ENCODE measurements at regions not wholly inside any gene's neighbourhood (a gene's known extent, or its start where the extent isn't known, plus 50 kb on each side); places are given as distances from the start of the nearest gene placed in this dataset.

DNA sequence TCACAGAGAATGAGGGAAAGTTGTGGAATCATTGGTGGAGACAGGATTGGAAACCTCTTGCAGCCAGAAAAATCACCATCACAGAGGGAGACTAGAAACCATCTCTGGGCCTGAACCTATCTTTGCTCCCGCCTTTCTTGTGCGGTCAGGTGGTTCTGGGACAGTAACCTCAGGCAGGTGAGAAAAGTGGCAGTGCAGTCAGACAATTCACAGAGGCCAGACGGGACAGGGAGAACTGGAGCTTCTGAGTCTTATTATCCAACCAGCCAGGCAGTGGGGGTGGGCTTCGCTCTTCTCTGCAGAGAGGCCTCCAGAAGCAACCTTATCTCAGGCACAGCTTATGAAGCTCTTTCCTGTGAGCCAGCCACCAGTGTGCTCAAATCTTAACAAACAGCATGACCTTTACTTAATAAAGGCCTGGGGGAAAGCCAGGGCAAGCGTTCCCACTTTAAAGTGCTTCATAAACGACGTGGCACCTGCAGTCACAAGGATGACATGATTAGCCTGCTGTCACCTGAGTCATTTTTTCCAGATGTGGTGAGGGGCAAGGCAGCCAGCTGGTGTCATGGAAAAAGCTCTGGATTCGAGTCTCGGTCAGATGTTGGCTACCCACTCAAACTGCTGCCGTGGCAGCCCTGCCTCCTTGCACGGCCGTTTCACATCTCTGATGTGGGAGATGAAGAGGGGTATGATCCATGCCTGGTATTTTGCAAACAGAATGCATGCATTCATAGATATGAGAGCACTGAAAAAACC is 109.7 kb downstream of the B3GNT2 start:
- peak in 1 of 2 donors; percentile 36 for DNase-seq (ENCODE audit: low read depth in 1 of 2, low spot score in 1 of 2)

DNA sequence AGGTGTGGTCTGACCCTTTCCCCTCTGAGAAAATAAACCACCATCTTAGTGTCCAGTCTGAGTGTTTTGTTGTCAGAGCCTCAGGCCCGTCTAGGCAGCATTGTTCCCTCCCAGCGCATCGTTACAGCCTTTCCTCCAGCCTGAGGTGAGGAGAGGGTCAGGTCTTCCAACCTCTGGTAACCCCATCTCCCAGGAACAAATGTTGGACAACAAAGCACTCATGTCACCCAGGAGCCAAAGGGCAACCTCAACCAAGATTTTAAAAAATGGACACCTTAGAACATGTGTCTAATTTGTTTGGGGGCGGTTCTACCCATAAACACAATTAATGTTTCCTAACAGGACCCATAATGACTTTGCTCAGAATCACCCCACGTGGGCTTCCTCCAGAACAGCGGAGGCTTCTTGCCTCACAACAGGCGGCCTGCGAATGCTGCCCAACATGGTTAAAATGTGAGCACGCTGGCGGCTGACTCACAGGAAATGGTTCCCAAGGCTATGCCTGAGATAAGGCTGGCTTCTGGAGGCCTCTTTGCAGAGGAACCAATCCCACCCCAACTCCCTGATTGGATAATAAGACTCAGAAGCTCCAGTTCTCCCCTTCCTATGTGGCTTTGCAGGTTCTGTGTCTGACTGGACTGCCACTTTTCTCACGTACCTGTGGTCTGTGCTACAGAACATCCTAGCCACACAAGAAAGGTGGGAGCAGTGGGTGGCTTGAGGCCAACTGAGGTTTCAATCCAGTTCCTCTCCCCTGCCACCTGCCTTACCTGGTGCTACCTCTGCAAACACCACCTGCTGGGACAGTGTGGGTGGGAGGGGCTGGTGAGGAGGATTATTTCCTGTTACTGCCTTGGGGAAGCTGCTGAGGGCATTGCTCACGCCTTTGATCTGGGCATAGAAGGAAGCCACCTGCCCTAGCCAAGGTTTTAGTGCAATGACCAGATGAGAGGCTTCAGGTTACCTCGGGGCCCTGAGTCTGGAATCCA is 108.8 kb downstream of the B3GNT2 start:
- no peak for DNase-seq (ENCODE audit: low read depth in 1 of 2, low spot score in 1 of 2)

DNA sequence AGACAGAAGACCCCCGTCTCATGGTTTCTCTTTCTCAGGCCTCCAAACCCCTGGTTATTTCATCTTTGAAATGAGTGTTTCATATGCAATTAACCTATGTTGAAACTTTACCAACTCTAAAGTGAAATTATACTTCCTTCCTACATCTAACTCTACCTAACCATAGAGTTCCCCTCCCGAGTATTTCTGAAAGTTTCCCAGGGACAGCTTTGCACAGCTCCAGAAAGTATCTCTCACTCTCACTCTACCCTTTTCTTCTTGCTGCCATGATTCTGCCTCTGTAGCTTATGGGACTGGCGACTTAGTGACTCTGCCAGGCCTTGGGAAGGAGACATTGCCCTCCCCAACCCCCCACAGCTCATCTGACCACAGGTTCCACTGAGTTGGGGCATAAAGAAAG is 107.9 kb downstream of the B3GNT2 start:
- no peak for DNase-seq (ENCODE audit: low read depth in 1 of 2, low spot score in 1 of 2)

DNA sequence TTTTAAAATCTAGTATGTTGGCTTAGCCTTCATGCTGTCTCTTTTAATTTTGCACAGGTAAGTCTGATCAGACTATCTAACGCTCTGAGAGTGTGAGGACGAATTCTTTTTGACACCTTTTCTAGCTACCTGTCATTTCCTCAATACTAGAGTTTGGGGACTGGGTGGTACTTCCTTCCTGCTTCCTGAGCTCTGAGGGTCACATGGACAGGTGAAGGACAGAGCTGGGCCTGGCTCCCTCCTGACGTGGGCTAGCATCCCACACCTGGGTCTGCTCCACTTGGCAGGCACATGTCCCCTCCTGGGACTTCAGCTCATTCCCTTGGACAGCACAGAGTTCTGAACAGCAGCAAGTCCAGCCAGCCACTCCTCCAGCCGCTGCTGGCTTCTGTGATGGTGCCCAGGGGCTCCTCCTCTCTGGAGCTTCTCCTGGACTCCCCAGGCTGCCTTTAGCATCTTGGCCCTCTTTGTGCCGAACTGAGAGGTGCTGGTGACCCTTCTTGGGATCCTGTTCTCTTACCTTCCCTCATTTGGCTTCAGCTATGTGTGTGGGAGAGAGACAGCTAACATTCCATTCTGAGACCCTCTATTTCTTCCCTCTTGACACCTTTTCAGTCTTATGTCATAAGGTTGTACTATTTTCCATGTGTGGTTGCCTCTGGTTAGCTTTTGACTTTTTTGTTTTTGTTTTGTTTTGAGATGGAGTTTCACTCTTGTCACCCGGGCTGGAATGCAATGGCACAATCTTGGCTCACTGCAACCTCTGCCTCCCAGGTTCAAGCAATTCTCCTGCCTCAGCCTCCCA is 106.9 kb downstream of the B3GNT2 start:
- DNase-seq (ENCODE audit: low read depth in 1 of 2, low spot score in 1 of 2), result no peak

DNA sequence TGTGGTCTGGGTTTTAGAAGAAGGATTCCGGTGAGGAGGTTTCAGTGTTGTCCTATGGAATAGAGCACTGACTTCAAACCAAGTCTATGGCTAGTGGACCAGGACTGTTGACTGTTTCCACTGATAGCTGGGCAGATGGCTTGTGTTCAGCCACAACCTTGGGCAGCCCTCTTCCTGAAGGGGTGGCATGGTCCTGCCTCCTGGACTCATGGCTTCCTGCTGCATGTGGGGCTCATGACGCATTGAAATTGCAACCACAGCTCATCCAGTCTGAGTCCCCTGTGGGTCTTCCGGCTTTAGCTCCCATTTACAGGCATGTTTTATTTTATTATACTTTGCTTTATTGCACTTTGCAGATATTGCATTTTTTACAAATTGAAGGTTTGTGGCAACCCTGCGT is 105.0 kb downstream of the B3GNT2 start:
- no peak for DNase-seq (ENCODE audit: low read depth in 1 of 2, low spot score in 1 of 2)

DNA sequence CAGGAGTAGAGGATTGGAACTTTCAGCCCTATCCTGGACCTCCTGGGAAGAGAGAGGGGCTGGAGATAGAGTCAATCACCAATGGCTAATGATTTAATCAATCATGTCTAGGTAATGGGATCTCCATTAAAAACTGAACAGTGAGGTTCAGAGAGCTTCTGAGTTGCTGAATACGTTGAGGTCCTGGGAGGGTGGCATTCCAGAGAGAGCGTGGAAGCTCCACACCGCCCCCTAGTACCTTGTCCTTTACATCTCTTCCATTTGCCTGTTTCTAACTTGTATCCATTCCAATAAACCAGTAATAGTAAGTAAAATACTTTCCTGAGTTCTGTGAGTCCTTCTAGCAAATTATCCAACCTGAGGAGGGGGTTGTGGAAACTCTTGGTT is 101.7 kb downstream of the B3GNT2 start:
- no peak for DNase-seq (ENCODE audit: low read depth in 1 of 2, low spot score in 1 of 2)

DNA sequence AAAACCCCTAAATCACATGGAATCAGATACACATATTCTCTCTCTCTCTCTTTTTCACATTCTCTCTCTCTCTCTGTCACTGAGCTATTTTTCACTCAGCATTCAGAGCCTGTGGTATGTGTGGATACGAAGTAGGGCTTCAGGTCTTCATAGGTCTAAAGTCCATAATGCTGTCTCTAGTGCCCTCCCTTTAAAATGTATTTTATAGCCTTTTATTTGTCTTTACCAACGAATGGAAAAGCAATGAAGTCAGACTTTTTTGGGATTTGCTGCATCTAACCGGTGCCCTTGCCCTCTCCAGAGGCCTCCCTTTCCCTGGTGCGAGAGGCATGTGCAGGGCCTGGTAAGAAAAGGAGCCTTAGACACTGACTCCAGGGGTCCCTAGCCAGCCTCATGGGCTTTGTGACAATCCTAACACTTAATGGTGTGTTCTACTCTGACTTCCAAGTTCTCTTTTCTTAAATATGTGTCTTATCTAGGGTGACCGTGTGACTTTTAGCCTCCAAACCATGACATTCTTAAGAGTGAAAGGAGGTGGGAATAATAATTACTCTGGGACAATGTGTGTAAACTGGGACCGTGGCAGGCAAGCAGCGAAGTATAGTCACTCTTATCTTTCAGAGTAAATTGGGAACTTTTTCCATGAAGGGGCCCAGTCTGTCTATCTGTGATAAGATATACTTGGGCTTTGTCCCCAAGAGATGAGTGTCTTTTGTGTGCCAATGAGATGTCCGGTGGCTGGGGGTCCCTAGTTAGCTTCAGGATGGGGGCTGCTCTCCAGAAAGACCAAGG is 101.1 kb downstream of the B3GNT2 start:
- DNase-seq (ENCODE audit: low read depth in 1 of 2, low spot score in 1 of 2), result no peak

DNA sequence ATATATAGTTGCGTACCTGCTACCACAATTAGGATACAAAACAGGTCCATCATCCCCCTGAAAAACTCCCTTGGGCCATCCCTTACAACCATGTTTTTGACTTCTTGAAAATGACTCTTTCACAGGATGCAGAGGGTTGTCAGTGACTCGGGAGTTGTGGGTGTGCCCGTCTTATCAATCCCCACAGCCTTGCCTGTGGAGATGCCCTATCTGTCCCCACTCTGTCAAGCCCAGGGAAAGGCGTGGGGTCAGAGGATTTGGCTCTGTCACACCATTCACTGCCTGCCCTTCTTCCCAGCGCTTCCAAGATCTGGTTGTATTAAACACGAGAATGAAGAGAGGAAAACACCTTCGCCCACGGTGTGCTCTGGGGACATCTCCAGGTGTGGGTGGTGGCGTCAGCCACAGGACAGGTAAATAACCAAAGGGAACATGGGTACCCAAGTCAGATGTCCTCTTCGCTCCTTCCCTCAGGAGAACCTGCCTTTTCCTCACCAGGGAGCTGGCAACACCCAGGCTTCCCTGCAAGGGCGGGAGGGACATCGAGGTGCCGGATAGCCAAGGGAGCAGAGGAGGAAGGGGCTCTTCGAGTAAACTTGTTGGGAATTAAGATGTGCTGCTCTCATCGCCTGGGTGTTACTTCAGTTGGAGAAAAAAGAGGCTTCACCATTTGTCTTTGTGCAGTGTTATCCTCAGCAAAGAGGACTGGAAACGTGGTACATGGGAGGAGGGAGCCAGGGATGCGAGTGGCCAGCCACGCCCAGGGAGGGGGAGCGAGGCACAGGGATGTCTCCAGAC is 100.3 kb downstream of the B3GNT2 start:
- no peak for DNase-seq (ENCODE audit: low read depth in 1 of 2, low spot score in 1 of 2)

DNA sequence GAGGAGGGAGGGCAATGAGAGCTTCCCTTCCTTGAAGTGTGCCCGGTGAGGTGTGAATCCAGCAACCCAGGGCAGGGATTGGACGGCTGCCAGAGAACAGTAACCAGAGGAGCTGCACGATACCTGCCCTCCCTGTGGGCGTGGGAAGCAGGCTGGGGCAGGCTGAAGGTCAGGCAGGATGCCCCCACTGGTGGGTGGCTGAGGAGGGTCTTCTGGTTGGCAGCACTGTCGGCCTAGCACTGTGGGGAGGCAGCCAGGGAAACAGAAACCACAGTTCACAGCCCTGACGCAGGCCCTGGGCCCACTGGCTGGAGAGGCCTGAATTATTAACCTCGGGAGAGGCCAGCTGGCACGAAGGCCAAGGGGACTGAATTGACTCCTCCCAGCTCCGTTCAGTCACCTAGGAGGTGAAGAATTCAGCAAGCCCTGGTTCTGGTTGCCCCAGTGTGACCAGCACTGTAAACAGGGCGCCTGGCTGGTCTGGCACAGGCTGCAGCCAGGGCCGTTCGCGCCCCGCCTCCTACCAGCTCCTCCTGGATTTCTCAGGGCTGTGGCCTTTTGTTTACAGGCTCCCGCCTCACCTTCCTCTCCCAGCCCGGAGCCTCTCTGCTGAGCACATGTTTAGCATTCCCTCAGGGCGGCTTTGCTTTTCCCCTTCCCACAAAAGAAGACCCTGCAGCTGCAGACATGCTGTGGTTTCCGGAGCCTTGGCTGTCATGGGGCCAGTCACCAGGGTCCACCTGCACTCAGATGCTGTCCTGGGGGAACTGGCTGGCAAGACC is 97.8 kb downstream of the B3GNT2 start:
- no peak for DNase-seq (ENCODE audit: low read depth in 1 of 2, low spot score in 1 of 2)

DNA sequence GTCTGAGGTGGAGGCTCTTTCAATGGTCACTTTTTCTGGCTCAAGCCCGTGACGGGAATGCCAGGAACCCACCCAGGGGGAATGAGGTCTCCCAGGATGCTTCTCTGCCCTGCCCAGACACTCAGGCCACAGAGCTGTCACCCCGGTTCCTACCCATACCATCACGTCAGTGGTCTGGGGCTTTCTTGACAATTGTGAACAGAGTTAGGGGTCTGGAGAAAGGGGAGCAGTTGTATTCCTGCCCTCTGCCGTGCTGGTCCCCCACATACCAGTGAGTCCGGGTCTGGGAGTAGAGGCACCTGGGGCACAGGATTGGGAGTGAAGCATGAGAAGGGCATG is 97.2 kb downstream of the B3GNT2 start:
- no peak for DNase-seq (ENCODE audit: low read depth in 1 of 2, low spot score in 1 of 2)

DNA sequence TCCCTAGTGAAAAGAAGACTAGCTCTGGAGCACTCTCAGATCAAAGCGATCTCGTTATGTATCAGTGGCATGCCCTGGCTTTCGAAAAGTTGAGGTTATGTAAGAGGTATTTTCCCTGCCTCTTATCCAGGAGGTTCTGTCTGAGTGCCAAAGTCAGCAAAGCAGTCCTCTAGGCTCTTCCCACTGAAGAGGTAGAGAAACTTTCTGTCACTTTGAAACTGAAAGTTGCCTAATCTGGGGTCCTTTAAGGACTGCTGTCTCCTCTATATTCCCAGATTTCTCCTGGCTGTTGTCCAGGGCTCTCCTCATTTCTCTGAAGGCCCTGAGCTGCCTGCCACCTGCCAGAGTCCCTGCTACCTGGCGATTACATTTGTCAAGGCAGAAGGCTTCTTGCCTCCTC is 96.3 kb downstream of the B3GNT2 start:
- no peak for DNase-seq (ENCODE audit: low read depth in 1 of 2, low spot score in 1 of 2)

DNA sequence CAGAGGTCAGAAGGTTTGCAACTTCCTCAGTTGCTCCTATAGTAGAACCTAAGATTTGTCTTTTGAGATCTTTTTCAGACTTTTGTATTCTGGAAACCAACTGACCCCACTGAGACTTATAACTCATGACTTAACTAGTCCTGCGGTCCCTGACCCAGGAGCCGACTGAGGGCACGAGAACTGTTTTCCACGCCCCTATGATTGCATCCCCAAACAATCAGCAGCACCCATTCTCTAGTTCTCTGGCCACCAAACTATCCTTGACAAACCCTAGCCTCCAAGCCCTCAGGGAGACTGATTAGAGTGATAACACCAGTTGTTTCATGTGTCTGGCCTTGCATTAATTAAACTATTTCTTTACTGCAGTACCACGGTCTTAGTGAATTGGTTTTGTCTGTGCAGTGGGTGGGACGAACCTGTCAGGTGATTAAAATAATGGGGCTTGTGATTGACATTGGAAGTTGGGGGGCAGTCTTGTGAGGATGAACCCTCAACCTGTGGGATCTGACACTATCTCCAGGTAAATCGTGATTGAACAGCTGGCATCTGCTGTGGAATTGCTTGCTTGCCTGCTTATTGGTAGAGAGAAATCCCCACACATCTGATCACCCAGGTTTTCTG is 95.7 kb downstream of the B3GNT2 start:
- DNase-seq (ENCODE audit: low read depth in 1 of 2, low spot score in 1 of 2), result no peak

DNA sequence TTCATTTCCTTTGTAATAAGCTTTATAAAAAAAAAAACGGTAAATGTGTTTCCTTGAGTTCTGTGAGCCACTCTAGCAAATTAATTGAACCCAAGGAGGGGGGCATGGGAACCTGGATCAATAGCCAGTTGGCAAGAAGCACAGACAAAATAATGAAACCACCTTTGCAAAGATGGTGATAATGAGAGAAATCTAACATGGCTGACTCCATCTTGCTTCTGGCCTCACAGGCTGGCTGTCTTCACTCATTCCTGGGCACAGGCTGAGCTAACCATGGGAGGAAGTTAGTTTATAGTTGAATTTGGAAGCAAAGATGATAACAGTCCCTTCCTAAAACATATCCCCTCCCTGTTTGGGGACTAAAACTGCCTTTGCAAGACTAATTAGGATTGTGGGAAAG is 95.1 kb downstream of the B3GNT2 start:
- no peak for DNase-seq (ENCODE audit: low read depth in 1 of 2, low spot score in 1 of 2)

DNA sequence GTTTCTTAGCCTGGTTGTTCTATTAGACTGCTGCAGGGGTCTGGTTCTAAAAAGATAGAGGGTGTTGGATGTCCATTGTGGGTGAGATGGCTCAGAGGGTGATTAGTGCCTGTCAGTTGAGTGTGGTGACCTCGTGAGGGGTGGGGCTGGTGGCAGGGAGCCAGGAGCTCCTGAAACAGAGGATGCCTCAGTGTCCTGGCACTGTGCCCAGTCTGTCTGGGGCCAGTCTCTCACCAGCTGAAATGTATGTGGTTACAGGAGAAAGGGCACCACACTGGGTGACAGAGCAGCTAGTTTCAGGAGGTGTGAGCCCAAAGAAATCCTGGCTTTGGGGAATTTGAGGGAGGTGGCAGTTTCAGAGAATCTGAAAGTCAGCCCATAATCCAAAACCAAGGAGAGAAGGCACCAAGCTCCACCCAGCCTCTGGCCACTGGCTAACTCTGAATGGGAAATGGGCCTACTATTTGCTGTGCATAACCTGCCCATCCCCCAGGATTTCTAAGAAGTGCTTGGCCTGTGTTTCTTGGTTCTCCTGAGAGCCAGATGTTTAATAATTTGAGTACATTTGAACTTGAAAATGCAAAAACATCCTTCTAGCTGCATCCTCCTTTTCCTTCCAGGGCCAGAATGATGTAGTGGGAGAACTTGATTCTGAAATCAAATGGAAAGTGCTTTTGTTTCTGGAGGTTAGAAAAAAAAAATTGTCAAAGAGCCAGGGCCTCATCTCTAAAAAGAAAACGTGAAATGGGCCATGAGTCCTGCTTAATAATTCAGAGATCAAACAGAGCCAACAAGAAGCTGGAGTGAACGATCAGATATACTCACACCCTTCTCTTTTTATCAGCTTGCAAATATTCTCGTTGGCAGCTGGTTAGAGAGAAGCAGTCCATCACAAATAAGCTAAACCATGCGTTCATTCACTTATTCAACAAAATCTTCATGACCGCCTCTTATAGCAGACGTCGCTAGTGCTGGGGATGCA is 92.3 kb downstream of the B3GNT2 start:
- peak in 1 of 2 donors; percentile 35 for DNase-seq (ENCODE audit: low read depth in 1 of 2, low spot score in 1 of 2)

DNA sequence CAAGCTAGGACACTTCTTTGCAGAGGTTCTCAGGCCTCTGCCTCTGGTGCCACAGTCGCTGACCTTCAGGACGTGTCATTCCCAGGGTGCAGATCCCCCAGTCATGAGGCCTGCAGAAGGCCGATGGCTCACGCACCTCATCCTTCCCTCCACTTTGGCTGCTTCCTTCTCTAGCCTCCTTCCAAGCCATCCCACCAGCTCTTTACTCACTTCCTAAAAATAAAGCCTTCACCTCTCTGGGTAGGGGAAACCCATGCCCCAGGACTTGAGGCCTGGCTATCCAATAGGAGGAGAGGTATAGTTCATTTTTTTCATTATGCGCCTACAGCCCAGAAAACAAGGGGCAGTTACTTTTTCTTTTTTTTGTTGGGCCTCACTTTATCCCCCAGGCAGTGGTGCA is 91.4 kb downstream of the B3GNT2 start:
- no peak for DNase-seq (ENCODE audit: low read depth in 1 of 2, low spot score in 1 of 2)

DNA sequence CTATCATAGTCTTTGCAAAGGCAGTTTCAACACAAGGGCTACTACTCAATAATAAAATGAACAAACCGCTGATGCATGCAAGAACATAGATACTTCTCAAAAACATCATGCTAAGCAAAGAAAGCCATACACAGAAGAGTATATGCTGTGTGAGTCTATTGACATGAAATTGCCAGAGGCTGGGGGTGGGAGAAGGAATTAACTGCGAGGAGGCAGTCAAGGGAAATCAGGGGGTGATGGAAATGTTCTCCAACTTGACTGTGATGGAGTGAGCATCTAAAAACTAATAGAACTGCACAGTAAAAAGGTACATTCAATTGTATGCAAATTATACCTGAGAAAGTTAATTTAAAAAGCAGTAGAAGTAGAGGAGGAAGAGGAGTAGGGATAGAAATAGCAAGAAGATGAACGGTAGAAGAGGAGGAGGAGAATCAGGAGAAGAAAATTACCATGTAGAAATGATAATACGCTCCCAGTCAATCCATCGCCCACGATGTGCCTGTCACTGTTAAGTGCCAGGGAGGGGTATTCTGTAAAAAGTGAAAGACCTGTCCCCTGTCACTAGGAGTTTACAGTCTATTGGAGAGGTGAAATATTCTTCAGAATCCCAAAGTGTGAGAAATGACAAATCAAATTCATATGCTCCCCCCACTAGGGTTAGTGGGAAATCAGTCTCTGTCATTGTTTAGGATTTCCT is 90.3 kb downstream of the B3GNT2 start:
- DNase-seq (ENCODE audit: low read depth in 1 of 2, low spot score in 1 of 2), result no peak

DNA sequence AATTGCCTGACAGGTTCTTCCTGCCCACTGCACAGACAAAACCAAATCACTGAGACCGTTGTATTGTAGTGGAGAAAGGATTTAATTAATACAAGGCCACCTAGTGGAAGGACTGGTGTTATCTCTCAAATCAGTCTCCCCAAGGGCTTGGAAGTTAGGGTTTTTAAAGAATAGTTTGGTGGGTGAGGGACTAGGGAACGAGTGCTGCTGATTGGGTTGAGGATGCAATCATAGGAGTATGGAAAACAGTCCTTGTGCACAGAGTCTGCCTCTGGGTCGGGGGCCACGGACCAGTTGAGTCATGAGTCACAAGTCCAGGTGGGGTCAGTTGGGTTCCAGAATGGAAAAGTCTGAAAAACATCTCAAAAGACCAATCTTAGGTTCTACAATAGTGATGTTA is 89.1 kb downstream of the B3GNT2 start:
- no peak for DNase-seq (ENCODE audit: low read depth in 1 of 2, low spot score in 1 of 2)
